ENCODE measurements at regions not wholly inside any gene's neighbourhood (a gene's known extent, or its start where the extent isn't known, plus 50 kb on each side); places are given as distances from the start of the nearest gene placed in this dataset.

DNA sequence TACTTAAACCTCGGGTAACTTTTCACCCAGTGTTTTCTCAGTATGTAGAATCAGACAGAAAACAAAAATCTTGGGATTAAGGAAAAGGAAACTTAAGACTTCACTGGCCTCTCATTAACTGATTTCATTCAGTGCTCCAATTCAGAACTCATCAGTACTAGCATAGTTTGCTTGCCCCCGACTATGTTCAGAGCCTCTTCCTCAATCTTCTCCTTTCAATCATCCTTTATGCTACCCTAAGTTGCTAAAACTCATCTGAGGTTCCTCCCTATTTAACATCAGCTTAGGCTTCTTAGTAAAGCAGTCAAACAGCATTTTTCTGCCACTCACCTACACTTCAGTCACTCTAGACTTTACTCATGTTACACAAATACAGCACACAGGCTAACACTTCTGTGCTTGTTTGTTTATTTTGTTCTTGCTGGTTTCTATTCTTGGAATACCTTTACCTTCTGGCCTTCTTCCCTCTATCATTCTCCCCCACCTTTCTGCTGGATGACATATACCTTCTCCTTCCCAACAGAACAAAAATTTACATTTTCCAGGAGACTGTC, 163.0 kb upstream of the TLL1 start:
- Histone ChIP-seq H3K27ac (no peak overlapping the region), H3K36me3 (ENCODE audit: insufficient read depth, low read length) (no peaks in the 10 kb centered on the region), H3K9ac (ENCODE audit: insufficient read length) (no peak overlapping the region), H3K9me3 (ENCODE audit: low read depth, low read length) (no peaks in the 10 kb centered on the region), H3K4me3 (no peak overlapping the region)
- no peak for DNase-seq (ENCODE audit: low read depth, low spot score)
- TF ChIP-seq FOXP2 (optimal IDR thresholded peaks at IDR 0.05; ENCODE audit: control extremely low read depth, extremely low read length, insufficient read depth) = no peak
- no peak for TF ChIP-seq EZH2 (IDR thresholded peaks at IDR 0.05)
- no peak for TF ChIP-seq POLR2AphosphoS5 (IDR thresholded peaks at IDR 0.05; ENCODE audit: borderline replicate concordance, low read depth, low read length)

DNA sequence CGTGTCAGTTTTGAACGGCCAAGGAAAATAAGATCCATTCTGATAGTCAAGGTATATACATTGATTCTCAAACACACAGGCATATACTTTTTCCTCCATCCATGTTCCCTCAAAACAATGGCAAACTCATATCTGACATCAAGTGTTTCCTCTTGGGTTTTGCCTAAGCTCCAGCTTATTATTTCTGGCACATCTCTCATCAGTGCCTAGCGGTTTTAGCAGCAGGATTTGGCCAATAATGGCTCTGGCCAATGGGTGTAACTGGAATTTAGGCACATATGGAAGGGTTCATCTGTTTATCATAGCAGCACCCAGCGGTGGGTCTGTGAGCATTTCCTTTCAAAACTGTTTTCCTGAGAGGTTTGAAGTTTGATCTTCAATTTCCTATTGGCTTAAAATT, 161.6 kb upstream of the TLL1 start:
- no peak overlapping the region for H3K4me3 ChIP-seq
- no peaks in the 10 kb centered on the region for H3K9me3 ChIP-seq (ENCODE audit: low read depth, low read length)
- TF ChIP-seq EZH2 (IDR thresholded peaks at IDR 0.05) = no peak
- TF ChIP-seq POLR2AphosphoS5 (IDR thresholded peaks at IDR 0.05; ENCODE audit: borderline replicate concordance, low read depth, low read length) = no peak
- no peak for TF ChIP-seq FOXP2 (optimal IDR thresholded peaks at IDR 0.05; ENCODE audit: control extremely low read depth, extremely low read length, insufficient read depth)
- no peak for DNase-seq (ENCODE audit: low read depth, low spot score)
- no peaks in the 10 kb centered on the region for H3K36me3 ChIP-seq (ENCODE audit: insufficient read depth, low read length)
- H3K27ac ChIP-seq = no peak overlapping the region
- no peak overlapping the region for H3K9ac ChIP-seq (ENCODE audit: insufficient read length)

DNA sequence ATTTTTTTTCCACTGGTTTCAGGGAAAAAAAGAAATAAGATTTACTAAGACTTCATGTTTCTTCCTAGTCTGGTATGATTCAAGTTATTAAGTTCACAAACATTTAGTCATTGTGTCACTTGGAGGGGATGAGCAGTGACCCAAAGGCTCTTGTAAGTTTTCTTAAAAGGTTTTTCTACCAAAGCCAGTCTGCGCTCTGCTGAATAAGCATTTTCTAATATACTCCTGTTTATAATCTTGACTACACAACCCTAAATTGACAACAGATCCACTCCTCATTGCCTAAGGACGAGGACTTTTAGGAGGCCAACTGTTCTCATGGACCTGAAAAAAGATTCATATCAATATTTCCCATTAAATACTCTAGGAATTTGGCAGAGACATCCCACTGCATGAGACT, 161.1 kb upstream of the TLL1 start:
- Histone ChIP-seq H3K27ac (no peak overlapping the region), H3K9me3 (ENCODE audit: low read depth, low read length) (no peaks in the 10 kb centered on the region), H3K4me3 (no peak overlapping the region), H3K36me3 (ENCODE audit: insufficient read depth, low read length) (no peaks in the 10 kb centered on the region), H3K9ac (ENCODE audit: insufficient read length) (no peak overlapping the region)
- TF ChIP-seq EZH2 (IDR thresholded peaks at IDR 0.05) (no peak), FOXP2 (optimal IDR thresholded peaks at IDR 0.05; ENCODE audit: control extremely low read depth, extremely low read length, insufficient read depth) (no peak), POLR2AphosphoS5 (IDR thresholded peaks at IDR 0.05; ENCODE audit: borderline replicate concordance, low read depth, low read length) (no peak)
- DNase-seq (ENCODE audit: low read depth, low spot score) = no peak

DNA sequence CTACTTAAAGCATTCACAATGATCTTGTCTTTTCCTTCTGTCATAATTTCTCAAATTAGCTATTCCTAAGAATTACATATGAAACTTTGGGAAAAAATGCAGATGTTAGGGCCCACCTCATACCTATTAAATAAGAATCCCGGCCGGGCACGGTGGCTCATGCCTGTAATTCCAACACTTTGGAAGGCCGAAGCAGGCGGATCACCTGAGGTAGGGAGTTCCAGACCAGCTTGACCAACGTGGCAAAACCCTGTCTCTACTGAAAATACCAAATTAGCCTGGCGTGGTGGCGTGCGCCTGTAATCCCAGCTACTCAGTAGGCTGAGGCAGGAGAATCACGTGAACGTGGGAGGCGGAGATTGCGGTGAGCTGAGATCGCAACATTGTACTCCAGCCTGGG, 158.4 kb upstream of the TLL1 start:
- no peak overlapping the region for H3K9ac ChIP-seq (ENCODE audit: insufficient read length)
- no peaks in the 10 kb centered on the region for H3K36me3 ChIP-seq (ENCODE audit: insufficient read depth, low read length)
- H3K27ac ChIP-seq = no peak overlapping the region
- H3K9me3 ChIP-seq (ENCODE audit: low read depth, low read length) = no peaks in the 10 kb centered on the region
- no peak overlapping the region for H3K4me3 ChIP-seq
- no peak for DNase-seq (ENCODE audit: low read depth, low spot score)
- TF ChIP-seq POLR2AphosphoS5 (IDR thresholded peaks at IDR 0.05; ENCODE audit: borderline replicate concordance, low read depth, low read length) (no peak), FOXP2 (optimal IDR thresholded peaks at IDR 0.05; ENCODE audit: control extremely low read depth, extremely low read length, insufficient read depth) (no peak), EZH2 (IDR thresholded peaks at IDR 0.05) (no peak)

DNA sequence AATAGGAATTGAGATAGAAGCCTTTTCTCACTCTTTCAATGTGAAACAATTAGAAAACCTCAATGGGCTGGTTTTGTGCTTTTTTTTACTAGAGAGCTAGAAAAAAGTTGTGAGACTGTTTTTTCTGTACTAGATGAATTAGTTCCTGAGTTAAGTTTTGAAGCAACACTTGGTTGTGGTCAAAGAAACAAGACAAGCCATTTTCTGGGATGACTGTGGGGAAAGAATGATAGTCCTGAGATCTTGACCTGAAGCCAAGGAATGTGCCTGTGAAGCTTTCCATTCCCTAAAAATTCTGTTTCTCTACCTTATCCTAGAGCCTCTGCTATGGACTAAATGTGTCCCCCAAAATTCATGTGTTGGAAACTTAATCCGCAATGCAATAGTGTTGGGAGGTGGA, 157.8 kb upstream of the TLL1 start:
- Histone ChIP-seq H3K9me3 (ENCODE audit: low read depth, low read length) (no peaks in the 10 kb centered on the region), H3K9ac (ENCODE audit: insufficient read length) (no peak overlapping the region), H3K27ac (no peak overlapping the region), H3K36me3 (ENCODE audit: insufficient read depth, low read length) (no peaks in the 10 kb centered on the region), H3K4me3 (no peak overlapping the region)
- no peak for DNase-seq (ENCODE audit: low read depth, low spot score)
- TF ChIP-seq FOXP2 (optimal IDR thresholded peaks at IDR 0.05; ENCODE audit: control extremely low read depth, extremely low read length, insufficient read depth) (no peak), EZH2 (IDR thresholded peaks at IDR 0.05) (no peak), POLR2AphosphoS5 (IDR thresholded peaks at IDR 0.05; ENCODE audit: borderline replicate concordance, low read depth, low read length) (no peak)

DNA sequence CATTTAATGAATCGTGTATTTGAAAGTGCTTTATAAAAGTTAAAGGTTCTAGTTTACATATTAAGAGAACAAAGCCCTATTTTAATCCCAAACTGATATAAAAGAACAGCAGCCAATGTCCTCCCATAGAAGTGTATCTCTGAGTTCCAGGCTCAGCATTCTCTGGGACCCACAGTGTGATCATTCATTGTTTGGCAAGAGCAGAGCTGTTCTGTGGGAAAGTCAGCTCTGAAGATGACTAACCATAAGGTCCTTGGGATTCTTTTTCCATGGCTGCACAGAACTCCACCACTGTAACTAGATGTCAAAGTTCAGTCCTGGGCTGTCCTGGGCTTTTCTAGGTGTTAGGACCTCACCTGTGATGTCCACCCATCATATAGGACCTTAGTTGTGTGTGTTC, 157.0 kb upstream of the TLL1 start:
- DNase-seq (ENCODE audit: low read depth, low spot score) = no peak
- H3K27ac ChIP-seq = no peak overlapping the region
- no peak for TF ChIP-seq FOXP2 (optimal IDR thresholded peaks at IDR 0.05; ENCODE audit: control extremely low read depth, extremely low read length, insufficient read depth)
- TF ChIP-seq EZH2 (IDR thresholded peaks at IDR 0.05) = no peak
- no peak for TF ChIP-seq POLR2AphosphoS5 (IDR thresholded peaks at IDR 0.05; ENCODE audit: borderline replicate concordance, low read depth, low read length)
- H3K9ac ChIP-seq (ENCODE audit: insufficient read length) = no peak overlapping the region
- no peaks in the 10 kb centered on the region for H3K36me3 ChIP-seq (ENCODE audit: insufficient read depth, low read length)
- H3K9me3 ChIP-seq (ENCODE audit: low read depth, low read length) = no peaks in the 10 kb centered on the region
- no peak overlapping the region for H3K4me3 ChIP-seq

DNA sequence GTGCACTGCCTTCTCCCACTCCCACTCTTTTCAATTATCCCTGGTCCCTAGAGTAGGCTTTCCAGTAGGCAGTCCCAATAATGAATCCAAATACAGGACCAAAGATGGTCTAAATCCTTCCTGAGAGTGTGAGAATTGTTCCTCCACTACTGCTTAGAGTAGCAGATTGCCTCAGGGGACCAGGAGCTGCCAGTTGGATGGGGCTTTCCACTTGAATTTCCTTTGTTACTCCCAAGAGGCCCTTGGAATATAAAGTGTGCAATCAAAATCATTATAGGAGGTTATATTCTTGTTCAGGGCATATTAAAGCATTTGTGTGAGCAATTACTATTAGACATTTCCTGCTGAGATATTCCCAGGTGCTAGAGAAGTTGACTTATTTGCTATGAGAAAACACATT, 156.6 kb upstream of the TLL1 start:
- Histone ChIP-seq H3K9ac (ENCODE audit: insufficient read length) (no peak overlapping the region), H3K27ac (no peak overlapping the region), H3K36me3 (ENCODE audit: insufficient read depth, low read length) (no peaks in the 10 kb centered on the region), H3K9me3 (ENCODE audit: low read depth, low read length) (no peaks in the 10 kb centered on the region), H3K4me3 (no peak overlapping the region)
- peak; percentile 70 for DNase-seq (ENCODE audit: low read depth, low spot score)
- no peak for TF ChIP-seq EZH2 (IDR thresholded peaks at IDR 0.05)
- TF ChIP-seq FOXP2 (optimal IDR thresholded peaks at IDR 0.05; ENCODE audit: control extremely low read depth, extremely low read length, insufficient read depth) = no peak
- peak; percentile 43; the same call in 1 of the 2 replicates for TF ChIP-seq POLR2AphosphoS5 (IDR thresholded peaks at IDR 0.05; ENCODE audit: borderline replicate concordance, low read depth, low read length)

DNA sequence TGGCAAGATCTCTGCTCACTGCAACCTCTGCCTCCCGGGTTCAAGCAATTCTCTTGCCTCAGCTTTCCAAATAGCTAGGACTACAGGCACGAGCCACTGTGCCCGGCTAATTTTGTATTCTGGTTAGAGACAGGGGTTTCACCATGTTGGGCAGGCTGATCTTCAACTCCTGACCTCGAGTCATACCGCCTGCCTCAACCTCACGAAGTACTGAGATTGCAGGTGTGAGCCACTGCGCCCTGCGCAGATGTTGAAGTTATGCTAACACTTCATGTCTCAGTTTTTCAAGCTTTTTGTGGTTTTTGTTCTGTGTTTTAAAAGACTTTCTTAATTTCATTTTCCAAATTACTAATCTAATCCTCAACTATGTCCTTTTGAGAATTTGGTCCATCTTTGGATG, 154.4 kb upstream of the TLL1 start:
- Histone ChIP-seq H3K4me3 (no peak overlapping the region), H3K9me3 (ENCODE audit: low read depth, low read length) (no peaks in the 10 kb centered on the region), H3K27ac (no peak overlapping the region), H3K9ac (ENCODE audit: insufficient read length) (no peak overlapping the region), H3K36me3 (ENCODE audit: insufficient read depth, low read length) (no peaks in the 10 kb centered on the region)
- no peak for TF ChIP-seq EZH2 (IDR thresholded peaks at IDR 0.05)
- TF ChIP-seq FOXP2 (optimal IDR thresholded peaks at IDR 0.05; ENCODE audit: control extremely low read depth, extremely low read length, insufficient read depth) = no peak
- no peak for TF ChIP-seq POLR2AphosphoS5 (IDR thresholded peaks at IDR 0.05; ENCODE audit: borderline replicate concordance, low read depth, low read length)
- no peak for DNase-seq (ENCODE audit: low read depth, low spot score)
